DMS 273 treated with DMSO at 0.1 percent for 48 hours (cell line): ENCODE measurements at regions not wholly inside any gene's neighbourhood (a gene's known extent, or its start where the extent isn't known, plus 50 kb on each side); places are given as distances from the start of the nearest gene placed in this dataset.
"Not testable (repeated sequence)": the region's sequence is repeated elsewhere in the genome, so short reads cannot be mapped to it uniquely, and the experiment has no call there.

ENCODE experiments used
- DNase-seq: peaks from one replicate; lab custom pipeline; 2025; lab: John Stamatoyannopoulos, UW

DNA sequence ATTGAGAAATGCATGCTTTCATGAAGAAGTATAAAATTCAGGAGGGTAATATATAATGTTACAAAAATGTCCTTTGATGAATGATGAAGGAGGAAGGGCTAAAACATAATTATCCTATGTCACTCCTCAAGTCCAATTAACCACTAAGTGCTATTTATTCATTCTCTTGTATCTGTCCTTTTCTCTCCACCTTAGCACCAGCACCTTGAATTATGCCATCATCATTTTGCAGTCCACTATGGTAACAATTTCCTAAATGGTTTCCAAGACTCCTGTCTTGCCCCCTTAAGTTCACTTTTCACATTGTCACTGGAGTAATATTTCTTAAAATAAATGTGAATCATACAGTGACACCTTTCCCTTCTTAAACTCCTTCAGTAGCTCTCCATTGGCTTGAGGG, 756.3 kb downstream of the STPG2 start:
- no peak for DNase-seq

DNA sequence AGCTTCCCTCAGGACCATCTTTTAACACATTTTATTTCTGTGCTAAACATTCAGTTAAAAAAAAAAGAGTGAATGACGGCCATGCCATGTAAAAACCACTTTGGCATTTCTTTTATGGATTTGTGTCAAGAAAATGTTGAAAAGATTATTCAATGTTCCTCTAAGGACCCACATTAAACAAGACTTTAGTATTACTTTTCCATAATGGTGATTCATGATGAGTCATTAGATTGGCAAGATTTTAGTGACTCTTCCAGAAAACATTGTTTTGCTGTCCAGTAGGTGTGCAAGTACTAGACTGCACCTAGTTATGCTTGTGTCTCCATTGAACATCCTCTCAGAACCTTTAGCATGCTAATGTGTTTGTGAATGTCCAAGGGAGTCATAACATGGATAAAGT, 748.6 kb downstream of the STPG2 start:
- no peak for DNase-seq

DNA sequence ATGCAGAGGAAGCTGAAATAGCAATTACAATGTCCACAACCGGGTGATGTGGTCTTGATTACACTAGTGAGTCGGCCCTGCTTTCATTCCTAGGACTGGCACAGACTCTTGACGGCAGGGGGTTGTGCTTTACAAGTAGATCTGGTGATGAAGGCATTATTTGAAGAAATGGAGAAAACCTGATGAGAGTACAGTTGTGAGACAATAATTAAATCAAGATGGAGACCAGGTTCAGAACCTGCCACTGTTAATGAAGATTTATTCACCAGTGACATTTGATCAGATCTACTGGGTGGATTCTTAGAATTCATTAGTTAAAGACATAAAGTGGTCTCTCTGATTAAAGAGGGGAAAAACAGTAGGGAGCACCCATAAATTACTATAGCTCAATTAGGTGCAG, 747.2 kb downstream of the STPG2 start:
- no peak for DNase-seq

DNA sequence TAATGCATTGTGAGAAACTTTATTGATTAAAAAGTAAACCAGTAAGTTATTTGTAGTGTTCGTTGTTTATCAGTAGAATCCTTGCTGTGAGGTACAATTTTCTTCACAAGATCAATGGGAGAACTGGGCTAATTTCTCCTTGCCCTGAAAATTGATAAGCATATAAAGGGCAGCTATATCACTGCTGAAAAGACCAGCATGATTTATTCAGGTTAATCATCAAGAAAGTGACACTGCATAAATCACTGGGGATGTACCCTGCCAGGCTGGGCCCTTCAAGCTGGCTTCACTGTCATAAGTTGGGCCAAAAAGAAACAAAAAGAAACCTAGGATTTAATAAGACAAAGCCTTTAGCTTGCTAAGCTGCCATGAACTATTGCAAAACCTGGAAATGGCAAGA, 746.7 kb downstream of the STPG2 start:
- DNase-seq = no peak

DNA sequence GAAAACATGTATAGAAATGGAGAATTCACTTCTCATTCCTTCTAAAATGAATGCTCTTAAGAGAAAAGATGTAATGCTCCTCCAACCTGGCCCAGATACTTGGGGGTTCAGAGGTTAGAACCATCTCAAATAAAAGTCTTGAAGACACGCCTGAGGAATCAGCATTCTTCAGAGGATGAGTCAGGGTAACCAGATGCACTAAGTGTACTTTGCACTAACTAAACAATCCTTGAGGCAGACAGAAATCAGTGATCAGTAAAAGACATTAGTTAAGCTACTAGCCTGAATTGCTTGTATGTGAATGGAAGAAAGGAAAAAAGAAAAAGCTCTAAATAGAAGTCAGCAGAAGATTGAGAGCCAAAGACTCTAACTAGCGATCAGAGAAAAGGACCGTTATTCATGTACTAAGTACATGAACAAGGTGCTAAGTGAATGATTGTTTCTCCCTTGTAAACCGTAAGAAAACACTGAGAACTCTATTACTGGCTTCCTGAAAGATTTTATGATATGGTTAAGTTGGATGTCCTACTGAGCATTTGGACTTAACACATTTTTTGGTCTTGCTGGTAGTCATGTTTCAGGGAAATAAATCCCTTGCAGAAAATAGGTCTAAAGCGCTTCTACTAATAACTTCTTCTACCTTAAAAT, 738.3 kb downstream of the STPG2 start:
- no peak for DNase-seq

DNA sequence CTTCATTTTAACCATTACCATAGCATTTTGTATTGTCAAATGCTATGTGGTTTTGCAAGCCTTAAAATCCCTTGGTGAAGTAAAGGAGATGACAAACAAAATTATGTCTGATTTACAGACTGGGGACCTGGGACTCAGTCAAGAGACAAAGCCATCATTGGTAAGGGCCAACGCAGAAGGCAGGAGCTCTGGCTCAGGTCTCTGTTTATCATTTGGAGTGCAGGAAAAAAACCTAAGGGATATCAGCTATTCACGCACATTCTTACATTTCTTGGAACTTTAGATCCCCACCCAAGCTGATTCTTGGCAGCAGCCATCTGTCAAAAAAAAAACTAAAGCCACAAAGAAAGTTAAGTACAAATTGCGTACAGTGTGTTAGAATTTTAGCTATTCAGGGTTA, 731.9 kb downstream of the STPG2 start:
- DNase-seq = no peak

- DNase-seq = no peak
Measured at GRCh38 chr4:97412331-97412730, 730.9 kb downstream of the STPG2 start.

DNA sequence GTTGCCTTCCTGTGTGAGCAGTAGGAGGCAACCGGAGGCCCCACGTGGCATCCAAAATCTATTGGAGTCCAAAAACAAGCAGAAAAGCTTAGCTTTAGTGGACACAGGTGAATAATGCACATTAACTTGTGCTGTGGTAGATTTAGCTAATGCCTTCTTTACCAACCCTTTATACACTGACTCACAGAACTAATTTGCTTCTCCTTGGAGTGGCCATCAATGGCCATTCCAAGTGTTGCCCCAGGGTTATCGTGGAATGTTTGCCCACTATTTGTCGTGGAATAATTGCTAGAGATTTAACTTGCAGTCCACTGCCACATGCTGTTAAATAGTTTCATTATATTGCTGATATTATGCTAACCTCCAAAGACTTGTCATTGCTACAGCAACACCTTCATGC, 729.1 kb downstream of the STPG2 start:
- DNase-seq = no peak

GRCh38 chr4:97432551-97432950, 710.7 kb downstream of the STPG2 start:
- no peak for DNase-seq

- not testable (repeated sequence) for DNase-seq
Measured at GRCh38 chr4:97437998-97438705, 705.1 kb downstream of the STPG2 start.

- DNase-seq = no peak
Measured at GRCh38 chr4:97453186-97453585, 690.1 kb downstream of the STPG2 start.

DNA sequence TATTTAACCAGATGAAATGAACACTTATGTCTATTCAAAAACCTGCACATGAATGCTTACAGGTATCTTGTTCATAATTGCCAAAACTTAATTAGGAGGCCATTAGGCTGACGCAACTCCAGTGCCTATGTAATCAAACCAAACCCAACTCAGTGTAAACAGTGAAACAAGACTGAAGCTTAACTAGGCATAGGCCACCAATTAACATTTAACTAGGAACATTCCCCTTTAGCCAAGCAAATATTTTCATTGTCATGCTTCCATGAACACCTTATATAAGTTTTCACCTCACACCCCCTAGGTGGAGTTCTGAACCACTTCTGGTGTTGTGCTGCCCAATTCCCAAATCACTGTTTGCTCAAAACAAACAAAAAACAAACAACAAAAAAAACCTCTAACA, 686.0 kb downstream of the STPG2 start:
- no peak for DNase-seq

GRCh38 chr4:97468272-97468671, 675.0 kb downstream of the STPG2 start:
- DNase-seq = no peak

- DNase-seq = no peak
Measured at GRCh38 chr4:97475621-97476020, 667.7 kb downstream of the STPG2 start.

GRCh38 chr4:97477974-97478373, 665.3 kb downstream of the STPG2 start:
- no peak for DNase-seq

- no peak for DNase-seq
Measured at GRCh38 chr4:97479388-97479787, 663.9 kb downstream of the STPG2 start.

- DNase-seq = no peak
Measured at GRCh38 chr4:97491856-97492255, 651.4 kb downstream of the STPG2 start.

DNA sequence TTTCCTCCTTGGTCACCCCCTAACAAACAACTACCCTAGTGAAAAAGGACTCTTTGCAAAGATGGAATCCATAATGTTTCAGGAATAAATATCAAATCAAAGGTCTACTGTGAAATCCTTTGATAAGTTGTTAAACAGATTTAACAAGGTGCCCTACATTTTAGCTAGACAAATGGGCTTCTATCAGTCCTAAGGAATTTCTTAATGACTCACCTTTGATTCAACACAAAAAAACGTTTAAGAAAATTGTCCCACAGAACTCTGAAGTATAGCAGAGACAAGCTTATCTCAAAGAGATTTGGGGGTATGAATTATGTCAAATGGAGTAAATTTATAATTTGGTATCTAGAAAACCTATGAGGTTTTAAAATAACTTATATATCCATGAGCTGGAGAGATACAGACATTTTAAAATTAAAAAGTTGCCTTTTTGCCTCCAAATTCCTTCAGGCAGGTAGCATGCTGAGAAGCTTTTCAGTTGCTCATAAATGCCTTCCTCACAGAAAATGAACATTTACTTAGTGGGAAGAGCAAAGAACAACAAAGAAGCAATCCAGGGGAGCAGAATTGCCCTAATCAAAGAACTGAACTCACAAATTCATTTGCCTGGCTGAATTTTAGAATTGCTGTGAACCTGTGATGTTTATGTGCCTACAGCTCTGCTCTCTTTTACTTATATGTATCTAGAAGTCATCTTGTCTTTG, 649.3 kb downstream of the STPG2 start:
- DNase-seq = no peak

GRCh38 chr4:97496298-97496873, 646.9 kb downstream of the STPG2 start:
- DNase-seq = no peak

GRCh38 chr4:97498875-97499274, 644.4 kb downstream of the STPG2 start:
- no peak for DNase-seq

GRCh38 chr4:97500423-97500822, 642.9 kb downstream of the STPG2 start:
- no peak for DNase-seq

DNA sequence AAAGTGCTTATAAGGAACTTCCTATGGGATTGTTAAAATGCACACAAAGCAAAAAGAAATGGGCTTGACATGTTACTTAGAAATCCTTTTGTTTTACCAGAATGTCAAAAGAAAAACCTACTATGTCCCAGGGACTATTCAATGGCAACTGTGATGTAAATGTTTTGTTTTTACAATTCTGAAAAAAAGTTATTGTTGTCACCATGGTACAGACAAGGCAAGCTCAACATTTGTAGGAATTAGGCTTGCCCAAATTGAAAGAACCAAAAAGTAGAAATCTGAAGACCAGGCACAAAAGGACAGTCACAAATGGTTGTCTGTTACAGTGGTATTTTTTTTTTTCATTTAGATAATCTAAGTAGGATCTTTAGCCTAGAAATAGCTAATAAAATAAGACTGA, 638.6 kb downstream of the STPG2 start:
- no peak for DNase-seq
